ENCODE measurements at regions not wholly inside any gene's neighbourhood (a gene's known extent, or its start where the extent isn't known, plus 50 kb on each side); places are given as distances from the start of the nearest gene placed in this dataset.

DNA sequence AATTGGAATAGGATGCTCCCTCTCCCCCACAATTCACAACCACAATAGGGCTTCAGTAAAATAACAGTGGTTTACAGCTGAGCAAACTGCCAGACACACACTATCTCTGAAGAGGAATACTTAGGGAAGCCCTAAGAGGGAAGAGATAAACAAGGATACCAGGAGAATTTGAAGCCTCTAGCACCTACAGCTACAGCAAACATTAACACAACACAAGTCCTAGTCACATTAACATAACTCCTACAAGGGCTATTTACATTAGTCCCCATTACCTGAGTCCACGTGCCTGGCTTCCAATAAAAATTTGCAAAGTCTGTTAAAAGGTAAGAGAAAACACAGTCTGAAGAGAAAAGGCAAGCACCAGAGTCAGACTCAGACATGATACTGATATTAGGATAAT, 346.9 kb upstream of the CDIN1 start:
- TF ChIP-seq, protein P1, sequence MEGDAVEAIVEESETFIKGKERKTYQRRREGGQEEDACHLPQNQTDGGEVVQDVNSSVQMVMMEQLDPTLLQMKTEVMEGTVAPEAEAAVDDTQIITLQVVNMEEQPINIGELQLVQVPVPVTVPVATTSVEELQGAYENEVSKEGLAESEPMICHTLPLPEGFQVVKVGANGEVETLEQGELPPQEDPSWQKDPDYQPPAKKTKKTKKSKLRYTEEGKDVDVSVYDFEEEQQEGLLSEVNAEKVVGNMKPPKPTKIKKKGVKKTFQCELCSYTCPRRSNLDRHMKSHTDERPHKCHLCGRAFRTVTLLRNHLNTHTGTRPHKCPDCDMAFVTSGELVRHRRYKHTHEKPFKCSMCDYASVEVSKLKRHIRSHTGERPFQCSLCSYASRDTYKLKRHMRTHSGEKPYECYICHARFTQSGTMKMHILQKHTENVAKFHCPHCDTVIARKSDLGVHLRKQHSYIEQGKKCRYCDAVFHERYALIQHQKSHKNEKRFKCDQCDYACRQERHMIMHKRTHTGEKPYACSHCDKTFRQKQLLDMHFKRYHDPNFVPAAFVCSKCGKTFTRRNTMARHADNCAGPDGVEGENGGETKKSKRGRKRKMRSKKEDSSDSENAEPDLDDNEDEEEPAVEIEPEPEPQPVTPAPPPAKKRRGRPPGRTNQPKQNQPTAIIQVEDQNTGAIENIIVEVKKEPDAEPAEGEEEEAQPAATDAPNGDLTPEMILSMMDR (IDR thresholded peaks at IDR 0.05), result no peak
- no peak for TF ChIP-seq POLR2AphosphoS5 (IDR thresholded peaks at IDR 0.05; ENCODE audit: low read depth, low read length)
- no peak for TF ChIP-seq SIN3A (IDR thresholded peaks at IDR 0.05; ENCODE audit: borderline replicate concordance, insufficient read depth, low read depth, low read length)

Measured in Panc1 (cell line).